K562 (cell line): ENCODE measurements at regions not wholly inside any gene's neighbourhood (a gene's known extent, or its start where the extent isn't known, plus 50 kb on each side); places are given as distances from the start of the nearest gene placed in this dataset.

Source experiments
- ASH1L ChIP-seq: fragments of 450-650 bp; IDR thresholded peaks from 2 replicates; pipeline ENCODE4 v1.6.1; 2018; ENCODE audit warnings: borderline replicate concordance, mild to moderate bottlenecking, low read depth; ENCODE audit not compliant: partially characterized antibody
- MYBL2 ChIP-seq, 2 experiments: fragments of 450-650 bp in 1 of 2; sonication (generic) in 1 of 2; formaldehyde crosslinking in 1 of 2; IDR thresholded peaks; 2 replicates each; pipeline versions ENCODE4 v1.6.1 to v1.8.1; 2017 to 2022; ENCODE audit warnings: borderline replicate concordance in 1 of 2, inconsistent platforms in 1 of 2, low read depth in 1 of 2, mild to moderate bottlenecking in 1 of 2, missing genetic modification reagents in 1 of 2, moderate library complexity in 1 of 2
- SREBF1 ChIP-seq: fragments of 150-350 bp; IDR thresholded peaks from 2 replicates; pipeline ENCODE4 v1.6.1; 2014; ENCODE audit warnings: antibody characterized with exemption, low read depth, low read length, borderline replicate concordance
- STAG1 ChIP-seq: sonication (generic); formaldehyde crosslinking; IDR thresholded peaks from 2 replicates; pipeline ENCODE4 v1.5.0; 2020; ENCODE audit warnings: missing genetic modification reagents, borderline replicate concordance
- TF ChIP-seq, protein P1 (sequence below): fragments of 450-650 bp; IDR thresholded peaks from 2 replicates; pipeline ENCODE4 v1.6.1; 2017; ENCODE audit warnings: antibody characterized with exemption, mild to moderate bottlenecking

DNA sequence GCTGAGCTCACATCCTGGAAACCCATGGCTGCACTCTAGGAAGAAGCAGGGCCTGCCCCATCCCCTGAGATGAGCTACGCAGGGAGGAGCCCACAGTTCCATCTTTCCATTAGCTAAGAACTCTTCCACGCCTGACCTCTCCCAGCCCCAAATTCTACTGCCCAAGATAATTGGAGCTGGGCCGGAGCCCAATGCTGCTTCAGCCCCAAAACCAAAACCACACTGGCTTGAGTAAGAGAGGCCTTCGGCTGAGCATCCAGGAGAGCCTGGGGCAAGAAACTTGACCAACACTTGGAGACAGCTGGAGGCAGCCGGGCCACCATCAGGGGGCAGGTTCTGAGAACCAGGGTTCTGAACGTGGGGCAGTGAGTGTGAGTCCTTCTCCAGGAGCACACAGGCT is 116.1 kb upstream of the ZMIZ1 start (continued):
- TF ChIP-seq ASH1L (no peak), MYBL2 (IDR thresholded peaks at IDR 0.05; ENCODE audit: low read depth) (no peak), MYBL2 (CRISPR knock-in tag; IDR thresholded peaks at IDR 0.05; ENCODE audit: borderline replicate concordance) (no peak), SREBF1 (no peak), STAG1 (no peak)
- TF ChIP-seq, protein P1, sequence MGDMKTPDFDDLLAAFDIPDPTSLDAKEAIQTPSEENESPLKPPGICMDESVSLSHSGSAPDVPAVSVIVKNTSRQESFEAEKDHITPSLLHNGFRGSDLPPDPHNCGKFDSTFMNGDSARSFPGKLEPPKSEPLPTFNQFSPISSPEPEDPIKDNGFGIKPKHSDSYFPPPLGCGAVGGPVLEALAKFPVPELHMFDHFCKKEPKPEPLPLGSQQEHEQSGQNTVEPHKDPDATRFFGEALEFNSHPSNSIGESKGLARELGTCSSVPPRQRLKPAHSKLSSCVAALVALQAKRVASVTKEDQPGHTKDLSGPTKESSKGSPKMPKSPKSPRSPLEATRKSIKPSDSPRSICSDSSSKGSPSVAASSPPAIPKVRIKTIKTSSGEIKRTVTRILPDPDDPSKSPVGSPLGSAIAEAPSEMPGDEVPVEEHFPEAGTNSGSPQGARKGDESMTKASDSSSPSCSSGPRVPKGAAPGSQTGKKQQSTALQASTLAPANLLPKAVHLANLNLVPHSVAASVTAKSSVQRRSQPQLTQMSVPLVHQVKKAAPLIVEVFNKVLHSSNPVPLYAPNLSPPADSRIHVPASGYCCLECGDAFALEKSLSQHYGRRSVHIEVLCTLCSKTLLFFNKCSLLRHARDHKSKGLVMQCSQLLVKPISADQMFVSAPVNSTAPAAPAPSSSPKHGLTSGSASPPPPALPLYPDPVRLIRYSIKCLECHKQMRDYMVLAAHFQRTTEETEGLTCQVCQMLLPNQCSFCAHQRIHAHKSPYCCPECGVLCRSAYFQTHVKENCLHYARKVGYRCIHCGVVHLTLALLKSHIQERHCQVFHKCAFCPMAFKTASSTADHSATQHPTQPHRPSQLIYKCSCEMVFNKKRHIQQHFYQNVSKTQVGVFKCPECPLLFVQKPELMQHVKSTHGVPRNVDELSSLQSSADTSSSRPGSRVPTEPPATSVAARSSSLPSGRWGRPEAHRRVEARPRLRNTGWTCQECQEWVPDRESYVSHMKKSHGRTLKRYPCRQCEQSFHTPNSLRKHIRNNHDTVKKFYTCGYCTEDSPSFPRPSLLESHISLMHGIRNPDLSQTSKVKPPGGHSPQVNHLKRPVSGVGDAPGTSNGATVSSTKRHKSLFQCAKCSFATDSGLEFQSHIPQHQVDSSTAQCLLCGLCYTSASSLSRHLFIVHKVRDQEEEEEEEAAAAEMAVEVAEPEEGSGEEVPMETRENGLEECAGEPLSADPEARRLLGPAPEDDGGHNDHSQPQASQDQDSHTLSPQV, result no peak
